ENCODE measurements at regions not wholly inside any gene's neighbourhood (a gene's known extent, or its start where the extent isn't known, plus 50 kb on each side); places are given as distances from the start of the nearest gene placed in this dataset.

DNA sequence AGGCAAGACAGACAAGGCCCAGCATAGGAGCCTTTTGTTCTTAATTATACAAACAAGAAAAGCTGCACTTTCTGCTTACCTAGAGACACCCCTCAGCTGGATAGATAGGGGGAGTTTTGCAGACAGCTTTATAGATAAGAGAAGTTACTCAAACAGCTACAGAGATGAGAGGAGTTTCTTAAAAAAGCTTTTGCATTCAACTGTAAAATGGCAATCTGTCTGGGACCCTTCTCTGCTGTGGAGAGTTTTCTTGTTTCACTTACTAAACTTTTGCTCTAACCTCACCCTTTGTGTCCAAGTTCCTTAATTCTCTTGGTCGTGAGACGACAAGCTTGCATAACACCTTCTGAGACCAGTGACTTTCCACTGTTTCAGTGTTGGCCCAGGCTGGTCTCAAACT, 103.8 kb upstream of the CHORDC1 start:
- TF ChIP-seq, protein P1, sequence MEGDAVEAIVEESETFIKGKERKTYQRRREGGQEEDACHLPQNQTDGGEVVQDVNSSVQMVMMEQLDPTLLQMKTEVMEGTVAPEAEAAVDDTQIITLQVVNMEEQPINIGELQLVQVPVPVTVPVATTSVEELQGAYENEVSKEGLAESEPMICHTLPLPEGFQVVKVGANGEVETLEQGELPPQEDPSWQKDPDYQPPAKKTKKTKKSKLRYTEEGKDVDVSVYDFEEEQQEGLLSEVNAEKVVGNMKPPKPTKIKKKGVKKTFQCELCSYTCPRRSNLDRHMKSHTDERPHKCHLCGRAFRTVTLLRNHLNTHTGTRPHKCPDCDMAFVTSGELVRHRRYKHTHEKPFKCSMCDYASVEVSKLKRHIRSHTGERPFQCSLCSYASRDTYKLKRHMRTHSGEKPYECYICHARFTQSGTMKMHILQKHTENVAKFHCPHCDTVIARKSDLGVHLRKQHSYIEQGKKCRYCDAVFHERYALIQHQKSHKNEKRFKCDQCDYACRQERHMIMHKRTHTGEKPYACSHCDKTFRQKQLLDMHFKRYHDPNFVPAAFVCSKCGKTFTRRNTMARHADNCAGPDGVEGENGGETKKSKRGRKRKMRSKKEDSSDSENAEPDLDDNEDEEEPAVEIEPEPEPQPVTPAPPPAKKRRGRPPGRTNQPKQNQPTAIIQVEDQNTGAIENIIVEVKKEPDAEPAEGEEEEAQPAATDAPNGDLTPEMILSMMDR (tag by site-specific recombination; IDR thresholded peaks at IDR 0.05), result no peak
- CTCF ChIA-PET, result interaction anchor here (0.6 kb wide), 1 partner anchor 462 kb away, joined by 3 read pairs; no protein-coding TSS in a partner anchor
- Histone ChIP-seq H3K4me1 (ENCODE audit: control insufficient read depth, insufficient read depth, low read length) (no peaks in the 10 kb centered on the region), H3K27ac (ENCODE audit: extremely low read depth, low read depth, low read length) (no peak overlapping the region), H3K36me3 (ENCODE audit: control insufficient read depth in 2 of 2, insufficient read depth in 1 of 2, low read length in 2 of 2) (no peaks in the 10 kb centered on the region), H3K9me3 (ENCODE audit: control insufficient read depth, insufficient read depth, low read depth, low read length) (no peaks in the 10 kb centered on the region), H3K4me3 (ENCODE audit: low read depth, low read length) (no peak overlapping the region)
- POLR2A ChIA-PET, result no interaction called here

DNA sequence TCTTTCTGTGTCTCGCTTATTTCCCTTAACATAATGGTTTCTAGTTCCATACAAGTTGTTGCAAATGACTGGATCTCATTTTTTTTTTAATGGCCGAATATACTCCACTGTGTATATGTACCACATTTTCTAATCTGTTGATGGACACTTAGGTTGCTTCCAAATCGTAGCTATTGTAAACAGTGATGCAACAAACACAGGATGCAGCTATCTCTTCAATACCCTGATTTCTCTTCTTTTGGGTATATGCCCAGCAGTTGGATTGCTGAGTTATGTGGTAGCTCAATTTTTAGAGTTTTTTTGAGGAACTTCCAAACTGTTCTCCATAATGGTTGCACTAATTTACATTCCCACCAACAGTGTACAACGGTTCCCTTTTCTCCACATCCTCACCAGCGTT, 100.4 kb upstream of the CHORDC1 start:
- Histone ChIP-seq H3K27ac (ENCODE audit: extremely low read depth, low read depth, low read length) (no peak overlapping the region), H3K9me3 (ENCODE audit: control insufficient read depth, insufficient read depth, low read depth, low read length) (no peaks in the 10 kb centered on the region), H3K4me1 (ENCODE audit: control insufficient read depth, insufficient read depth, low read length) (no peaks in the 10 kb centered on the region), H3K36me3 (ENCODE audit: control insufficient read depth in 2 of 2, insufficient read depth in 1 of 2, low read length in 2 of 2) (no peaks in the 10 kb centered on the region), H3K4me3 (ENCODE audit: low read depth, low read length) (no peak overlapping the region)
- POLR2A ChIA-PET, result no interaction called here
- TF ChIP-seq ZNF391 (tag by site-specific recombination; IDR thresholded peaks at IDR 0.05; ENCODE audit: borderline replicate concordance, low read depth), result no peak
- TF ChIP-seq ZSCAN18 (tag by site-specific recombination; IDR thresholded peaks at IDR 0.05), result no peak
- no peak for TF ChIP-seq ZFP37 (tag by site-specific recombination; IDR thresholded peaks at IDR 0.05)
- no peak for TF ChIP-seq ZBTB7A (tag by site-specific recombination; IDR thresholded peaks at IDR 0.05; ENCODE audit: low read depth)
- no peak for TF ChIP-seq PRDM4 (tag by site-specific recombination; IDR thresholded peaks at IDR 0.05)
- no peak for TF ChIP-seq FEZF1 (tag by site-specific recombination; IDR thresholded peaks at IDR 0.05)
- TF ChIP-seq ZNF140 (tag by site-specific recombination; IDR thresholded peaks at IDR 0.05), result no peak
- TF ChIP-seq ZNF654 (tag by site-specific recombination; IDR thresholded peaks at IDR 0.05; ENCODE audit: low read depth), result no peak
- TF ChIP-seq BCL11A (tag by site-specific recombination; IDR thresholded peaks at IDR 0.05; ENCODE audit: low read depth), result no peak
- no peak for TF ChIP-seq ZNF146 (tag by site-specific recombination; IDR thresholded peaks at IDR 0.05)
- TF ChIP-seq, protein P2, sequence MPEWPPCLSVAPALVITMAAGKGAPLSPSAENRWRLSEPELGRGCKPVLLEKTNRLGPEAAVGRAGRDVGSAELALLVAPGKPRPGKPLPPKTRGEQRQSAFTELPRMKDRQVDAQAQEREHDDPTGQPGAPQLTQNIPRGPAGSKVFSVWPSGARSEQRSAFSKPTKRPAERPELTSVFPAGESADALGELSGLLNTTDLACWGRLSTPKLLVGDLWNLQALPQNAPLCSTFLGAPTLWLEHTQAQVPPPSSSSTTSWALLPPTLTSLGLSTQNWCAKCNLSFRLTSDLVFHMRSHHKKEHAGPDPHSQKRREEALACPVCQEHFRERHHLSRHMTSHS (tag by site-specific recombination; IDR thresholded peaks at IDR 0.05), result no peak
- TF ChIP-seq SP3 (tag by site-specific recombination; IDR thresholded peaks at IDR 0.05), result no peak
- CTCF ChIA-PET, result no interaction called here

GRCh38 chr11:90321018-90321417, 98.2 kb upstream of the CHORDC1 start:
- Histone ChIP-seq H3K36me3 (ENCODE audit: control insufficient read depth in 2 of 2, insufficient read depth in 1 of 2, low read length in 2 of 2) (no peaks in the 10 kb centered on the region), H3K4me1 (ENCODE audit: control insufficient read depth, insufficient read depth, low read length) (no peaks in the 10 kb centered on the region), H3K27ac (ENCODE audit: extremely low read depth, low read depth, low read length) (no peak overlapping the region), H3K9me3 (ENCODE audit: control insufficient read depth, insufficient read depth, low read depth, low read length) (no peaks in the 10 kb centered on the region), H3K4me3 (ENCODE audit: low read depth, low read length) (no peak overlapping the region)
- CTCF ChIA-PET, result no interaction called here
- TF ChIP-seq EGR2 (tag by site-specific recombination; IDR thresholded peaks at IDR 0.05; ENCODE audit: low read depth), result no peak
- TF ChIP-seq ZNF169 (tag by site-specific recombination; IDR thresholded peaks at IDR 0.05), result no peak
- no peak for TF ChIP-seq PATZ1 (tag by site-specific recombination; IDR thresholded peaks at IDR 0.05)
- TF ChIP-seq ZNF214 (tag by site-specific recombination; IDR thresholded peaks at IDR 0.05; ENCODE audit: borderline replicate concordance), result no peak
- TF ChIP-seq MYNN (tag by site-specific recombination; IDR thresholded peaks at IDR 0.05; ENCODE audit: borderline replicate concordance), result no peak
- TF ChIP-seq, protein P3, sequence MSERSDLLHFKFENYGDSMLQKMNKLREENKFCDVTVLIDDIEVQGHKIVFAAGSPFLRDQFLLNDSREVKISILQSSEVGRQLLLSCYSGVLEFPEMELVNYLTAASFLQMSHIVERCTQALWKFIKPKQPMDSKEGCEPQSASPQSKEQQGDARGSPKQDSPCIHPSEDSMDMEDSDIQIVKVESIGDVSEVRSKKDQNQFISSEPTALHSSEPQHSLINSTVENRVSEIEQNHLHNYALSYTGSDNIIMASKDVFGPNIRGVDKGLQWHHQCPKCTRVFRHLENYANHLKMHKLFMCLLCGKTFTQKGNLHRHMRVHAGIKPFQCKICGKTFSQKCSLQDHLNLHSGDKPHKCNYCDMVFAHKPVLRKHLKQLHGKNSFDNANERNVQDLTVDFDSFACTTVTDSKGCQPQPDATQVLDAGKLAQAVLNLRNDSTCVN (tag by site-specific recombination; optimal IDR thresholded peaks at IDR 0.05), result no peak
- no peak for TF ChIP-seq ZNF138 (tag by site-specific recombination; IDR thresholded peaks at IDR 0.05; ENCODE audit: borderline replicate concordance)
- POLR2A ChIA-PET, result no interaction called here
